Colon (tissue), 2 donors: ENCODE measurements at regions not wholly inside any gene's neighbourhood (a gene's known extent, or its start where the extent isn't known, plus 50 kb on each side); places are given as distances from the start of the nearest gene placed in this dataset.

ENCODE experiments used
- FAIRE-seq: peaks from 2 replicates; lab custom pipeline; 2012; peaks lifted over from hg19 to GRCh38; lab: Jason Lieb, UNC
- donor health status: control.
- donor health status: control.

DNA sequence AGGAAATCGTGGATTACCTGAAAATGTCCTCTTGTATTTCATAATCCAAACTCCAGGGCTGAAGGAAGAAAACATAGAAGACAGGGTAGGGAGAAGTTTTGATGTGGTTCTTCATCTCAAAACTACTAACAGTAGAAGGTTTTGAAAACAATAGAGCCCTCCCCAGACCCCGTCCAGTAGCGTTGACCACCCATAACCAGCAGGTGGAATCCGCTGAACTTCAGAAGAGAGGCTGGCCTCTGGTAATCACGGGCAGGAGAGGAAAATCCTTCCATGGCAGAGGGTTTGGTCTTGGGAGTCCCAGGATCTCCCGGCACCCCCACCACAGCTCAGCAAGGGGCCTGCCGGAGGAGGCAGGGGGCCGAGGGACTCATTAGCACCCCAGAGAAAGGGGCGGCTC, 333.4 kb upstream of the RNF32 start:
- no peak for FAIRE-seq

DNA sequence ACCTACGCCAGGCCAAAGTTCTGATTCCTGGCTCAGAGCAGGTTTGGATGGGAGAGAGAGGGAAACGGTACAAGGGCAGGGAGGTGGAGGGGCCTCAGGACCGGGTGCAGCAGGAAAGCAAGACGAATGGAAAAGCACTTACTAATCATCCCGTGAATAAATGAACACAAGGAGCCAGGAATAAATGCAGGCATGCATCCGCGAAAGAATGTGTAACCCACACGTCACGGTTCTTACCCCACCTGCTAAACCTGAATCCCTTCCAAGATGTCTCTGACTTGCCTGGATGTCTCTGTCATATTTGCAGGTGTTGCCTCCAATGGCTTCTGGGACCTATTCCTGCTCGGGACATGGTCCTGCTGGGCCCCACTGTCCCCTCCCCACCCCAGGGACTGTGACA, 335.2 kb upstream of the RNF32 start:
- FAIRE-seq, result no peak

DNA sequence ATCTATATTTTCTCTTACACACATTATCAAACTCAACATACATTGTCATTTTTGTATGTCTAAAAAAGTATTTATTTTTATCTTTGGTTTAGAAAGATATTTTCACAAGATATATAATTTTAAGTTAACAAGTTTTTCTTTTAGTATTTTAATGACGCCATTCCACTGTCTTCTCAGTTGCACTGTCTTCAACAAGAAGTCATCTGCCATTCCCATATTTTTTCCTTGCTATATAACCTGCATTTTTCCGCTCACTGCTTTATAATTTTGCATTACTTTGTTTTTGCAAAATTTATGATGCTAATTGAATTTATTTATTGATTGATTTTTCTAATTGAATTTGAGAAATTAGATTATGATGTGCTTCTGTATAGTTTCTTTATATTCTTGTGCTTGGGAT, 357.8 kb upstream of the RNF32 start:
- no peak for FAIRE-seq

DNA sequence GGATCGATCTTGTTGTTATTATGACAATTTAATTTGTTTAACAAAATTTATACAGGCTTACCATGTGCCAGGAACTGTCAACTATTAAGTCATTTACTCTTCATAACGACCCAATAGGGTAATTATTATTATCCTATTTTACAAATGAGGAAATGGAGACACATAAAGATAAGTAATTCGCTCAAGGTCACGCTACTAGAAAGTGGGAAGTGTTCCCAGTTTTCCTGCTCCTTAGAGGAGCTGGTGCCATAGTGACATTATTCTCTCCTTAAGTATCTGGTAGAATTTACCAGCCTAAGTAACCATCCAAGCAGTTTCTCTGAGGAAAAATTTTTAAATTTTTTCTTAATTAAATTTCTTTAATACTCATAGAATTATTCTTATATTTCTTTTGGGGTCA, 360.9 kb upstream of the RNF32 start:
- FAIRE-seq, result no peak

DNA sequence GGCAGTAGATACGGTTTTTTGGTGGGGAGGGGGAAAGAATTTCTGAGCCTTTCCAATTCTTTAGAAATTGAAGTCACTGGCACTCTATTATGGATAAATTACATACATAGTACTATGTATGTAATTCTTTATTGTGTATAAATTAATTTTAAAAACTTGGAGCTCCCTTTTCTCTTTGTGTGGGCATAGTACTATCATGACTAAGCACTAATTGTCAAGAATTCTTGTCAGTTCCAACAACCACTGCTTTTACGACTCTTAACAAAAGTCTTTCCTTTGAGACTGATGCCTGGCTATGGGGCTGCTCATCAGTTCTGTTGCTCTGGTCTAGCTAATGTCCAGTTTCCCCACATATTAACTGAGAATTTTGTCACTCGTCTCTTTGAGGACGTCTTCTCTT, 365.3 kb upstream of the RNF32 start:
- FAIRE-seq, result no peak

DNA sequence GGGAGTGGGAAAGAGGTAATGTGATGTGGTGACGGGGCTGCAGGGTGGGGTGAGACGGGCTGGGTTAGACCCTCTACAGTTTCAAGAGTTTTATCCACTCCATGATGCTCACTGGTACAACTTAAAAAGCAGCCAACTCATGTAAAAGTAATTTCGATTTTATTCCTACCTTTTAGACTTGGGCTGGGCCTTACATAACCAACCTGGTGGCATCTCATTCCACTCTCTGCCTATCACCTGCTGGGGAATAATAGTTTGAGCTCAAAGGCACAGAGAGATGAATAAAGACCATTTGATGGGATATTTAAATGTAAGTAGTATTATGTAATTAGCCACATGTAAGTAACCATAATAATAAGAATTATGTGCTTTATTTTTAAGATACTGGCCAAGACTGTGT, 366.0 kb upstream of the RNF32 start:
- no peak for FAIRE-seq

DNA sequence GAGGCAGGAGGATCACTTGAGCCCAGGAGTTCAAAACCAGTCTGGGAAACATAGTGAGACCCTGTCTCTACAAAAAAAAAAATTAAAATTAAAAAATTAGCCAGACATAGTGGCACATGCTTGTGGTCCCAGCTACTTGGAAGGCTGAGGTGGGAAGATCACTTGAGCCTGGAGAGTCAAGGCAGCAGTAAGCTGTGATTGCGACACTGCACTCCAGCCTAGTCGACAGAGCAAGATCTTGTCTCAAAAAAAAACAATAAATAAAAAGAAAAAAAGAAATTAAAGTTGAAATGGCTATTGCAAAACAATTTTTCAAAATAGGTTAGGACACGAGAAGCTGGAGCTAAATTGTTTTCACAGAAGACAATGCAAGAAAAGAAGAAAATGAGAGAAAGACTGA, 379.0 kb upstream of the RNF32 start:
- no peak for FAIRE-seq

DNA sequence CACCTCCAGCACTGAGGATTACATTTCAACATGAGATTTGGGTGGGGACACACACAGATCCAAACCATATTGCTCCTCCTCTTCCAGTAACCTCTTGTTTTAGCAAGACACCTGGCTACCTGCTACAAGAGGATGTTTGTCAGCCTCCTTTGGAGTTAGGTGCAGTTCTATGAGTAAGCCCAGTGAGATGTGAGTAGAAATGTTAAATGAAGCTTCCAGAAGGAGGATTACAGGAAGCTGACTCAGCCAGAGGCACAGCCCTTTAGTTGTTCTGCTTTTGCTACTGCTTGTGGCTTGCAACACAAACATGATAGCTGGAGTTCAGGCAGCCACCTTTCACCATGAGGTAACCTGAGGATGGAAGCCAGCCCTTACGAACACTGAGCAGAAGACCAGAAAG, 382.7 kb upstream of the RNF32 start:
- FAIRE-seq, result no peak

DNA sequence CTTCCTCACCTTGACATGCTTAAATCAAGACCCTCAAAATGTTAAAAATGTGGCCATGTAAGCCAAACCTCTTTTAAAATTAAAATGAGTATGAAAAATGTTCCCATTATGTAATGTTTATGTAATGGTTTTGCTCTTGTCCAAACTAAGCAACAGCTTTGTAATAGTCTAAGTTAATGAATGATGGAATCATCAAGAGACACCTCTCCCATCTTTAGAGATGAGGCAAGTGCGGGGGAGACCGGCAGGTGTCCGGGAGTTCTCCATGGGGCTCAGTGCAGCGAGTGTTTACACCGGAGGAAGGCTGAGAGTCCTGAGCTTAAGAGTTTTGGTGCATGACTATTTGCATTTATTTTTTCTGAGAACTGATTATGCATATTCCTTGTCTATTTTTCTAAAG, 384.9 kb upstream of the RNF32 start:
- no peak for FAIRE-seq

DNA sequence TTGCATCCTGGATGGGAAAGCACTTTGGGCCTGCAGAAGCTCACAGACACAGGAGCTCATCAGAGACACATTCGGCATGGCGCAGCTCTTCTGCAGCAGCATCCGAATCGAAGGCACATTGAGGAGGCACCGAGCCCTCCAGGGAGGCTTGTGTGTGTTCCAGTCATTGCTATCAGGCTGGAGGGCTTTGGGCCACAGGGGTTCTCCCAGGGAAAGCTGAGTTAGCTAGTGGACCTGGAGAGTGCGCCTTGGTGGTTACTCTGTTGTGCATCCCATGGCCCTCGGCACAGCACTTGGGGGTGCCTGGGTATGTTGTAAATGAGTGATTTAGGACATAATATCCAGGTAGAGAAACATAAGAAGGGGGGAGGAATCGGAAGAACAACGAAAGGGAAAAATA, 388.7 kb upstream of the RNF32 start:
- FAIRE-seq, result no peak

DNA sequence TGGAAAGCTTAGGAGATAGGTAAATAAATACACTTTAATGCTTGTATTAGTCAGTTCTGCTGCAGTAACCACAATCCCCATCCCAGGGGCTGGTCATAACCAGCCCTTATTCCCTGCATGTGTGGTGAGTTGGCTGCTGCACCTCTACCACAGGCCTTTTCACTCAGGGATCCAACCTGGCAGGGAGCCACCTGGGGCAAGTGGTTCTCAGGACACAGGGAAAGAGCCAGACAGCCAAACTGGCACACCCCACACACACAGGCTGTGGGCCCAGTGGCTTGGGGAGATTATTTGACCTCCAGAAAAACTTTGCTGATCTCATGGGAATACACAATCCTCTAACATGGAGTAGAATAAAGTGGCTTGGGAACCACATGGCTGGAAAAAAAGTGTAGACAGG, 400.0 kb upstream of the RNF32 start:
- FAIRE-seq, result no peak

DNA sequence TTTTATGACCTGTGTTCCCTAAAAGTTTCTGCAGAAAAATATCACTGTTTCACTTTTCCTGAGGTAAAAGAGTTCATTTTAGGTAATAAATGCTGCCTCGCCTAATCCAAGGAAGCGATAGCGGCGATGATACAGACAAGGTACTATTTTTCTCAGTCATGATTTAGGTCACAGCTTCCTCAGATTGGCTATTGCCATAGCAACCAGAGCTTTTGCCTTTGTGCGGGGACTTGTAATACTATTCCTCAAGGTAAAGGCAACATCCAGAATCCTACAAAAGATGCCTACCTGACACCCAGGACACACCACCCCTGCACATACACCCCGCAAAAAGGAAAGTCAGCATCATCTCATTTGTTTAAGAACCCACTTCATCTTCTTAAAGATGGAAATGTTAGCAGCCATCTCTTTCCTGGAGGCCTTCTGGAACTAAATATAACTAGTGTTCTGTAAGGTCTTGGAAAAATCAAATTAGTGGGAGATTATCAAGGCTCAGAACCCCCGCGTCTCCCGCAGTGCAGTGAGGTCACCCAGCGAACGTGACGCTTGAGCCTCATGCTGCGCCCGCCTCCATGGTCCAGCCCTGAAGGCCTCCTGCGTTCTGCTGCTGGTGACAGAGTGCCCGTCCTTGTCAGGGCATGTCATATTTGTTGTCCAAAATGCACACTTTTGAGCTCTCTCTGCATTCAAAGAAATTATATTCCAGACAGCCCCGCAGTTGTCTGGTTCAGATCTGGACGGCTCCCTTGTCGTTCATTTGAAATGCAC, 402.0 kb upstream of the RNF32 start:
- no peak for FAIRE-seq

DNA sequence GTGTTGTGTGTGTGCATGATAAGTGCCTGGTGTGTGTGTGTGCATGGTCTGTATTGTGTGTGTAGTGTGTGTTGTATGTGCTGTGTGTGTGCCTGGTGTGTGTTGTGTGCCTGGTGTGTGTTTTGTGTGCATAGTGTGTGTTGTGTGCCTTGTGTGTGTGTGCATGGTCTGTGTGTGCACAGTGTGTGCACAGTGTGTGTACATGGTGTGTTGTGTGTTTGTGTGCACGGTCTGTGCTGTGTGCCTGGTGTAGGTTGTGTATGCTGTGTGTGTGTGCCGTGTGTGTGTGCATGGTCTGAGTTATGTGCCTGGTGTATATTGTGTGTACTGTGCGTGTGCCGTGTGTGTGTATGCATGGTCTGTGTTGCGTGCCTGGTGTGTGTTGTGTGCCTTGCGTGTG, 403.0 kb upstream of the RNF32 start:
- FAIRE-seq, result no peak

DNA sequence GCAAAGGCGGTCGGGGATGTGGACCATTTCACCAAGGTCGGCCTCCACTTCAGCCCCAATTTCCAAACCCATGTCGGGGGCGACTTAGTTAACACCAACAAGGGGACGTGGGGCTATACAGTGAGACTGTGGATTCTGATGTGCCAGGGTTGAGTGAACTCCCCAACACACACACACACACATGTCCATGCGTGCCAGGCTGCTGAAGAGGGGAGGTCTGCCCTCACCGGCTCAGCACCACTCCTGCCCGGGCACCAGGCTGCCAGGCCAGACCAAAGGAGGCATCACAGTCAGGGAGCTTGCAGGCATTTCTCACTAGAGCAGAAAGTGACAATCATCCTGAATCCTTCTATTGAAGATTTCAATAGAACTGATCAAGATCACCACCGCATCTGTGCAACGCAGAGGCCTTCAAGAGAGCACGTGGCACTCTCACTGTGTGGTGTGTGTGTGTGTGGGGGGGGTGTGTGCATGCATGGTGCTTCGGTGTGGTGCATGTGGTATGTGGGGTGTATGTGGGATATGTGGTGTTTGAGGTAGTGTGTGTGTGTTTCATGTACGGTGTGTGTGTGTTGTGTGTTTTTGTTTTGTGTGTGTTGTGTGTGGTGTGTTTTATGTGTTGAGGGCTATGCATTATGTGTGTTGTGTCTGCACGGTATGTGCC, 403.5 kb upstream of the RNF32 start:
- FAIRE-seq, result no peak

DNA sequence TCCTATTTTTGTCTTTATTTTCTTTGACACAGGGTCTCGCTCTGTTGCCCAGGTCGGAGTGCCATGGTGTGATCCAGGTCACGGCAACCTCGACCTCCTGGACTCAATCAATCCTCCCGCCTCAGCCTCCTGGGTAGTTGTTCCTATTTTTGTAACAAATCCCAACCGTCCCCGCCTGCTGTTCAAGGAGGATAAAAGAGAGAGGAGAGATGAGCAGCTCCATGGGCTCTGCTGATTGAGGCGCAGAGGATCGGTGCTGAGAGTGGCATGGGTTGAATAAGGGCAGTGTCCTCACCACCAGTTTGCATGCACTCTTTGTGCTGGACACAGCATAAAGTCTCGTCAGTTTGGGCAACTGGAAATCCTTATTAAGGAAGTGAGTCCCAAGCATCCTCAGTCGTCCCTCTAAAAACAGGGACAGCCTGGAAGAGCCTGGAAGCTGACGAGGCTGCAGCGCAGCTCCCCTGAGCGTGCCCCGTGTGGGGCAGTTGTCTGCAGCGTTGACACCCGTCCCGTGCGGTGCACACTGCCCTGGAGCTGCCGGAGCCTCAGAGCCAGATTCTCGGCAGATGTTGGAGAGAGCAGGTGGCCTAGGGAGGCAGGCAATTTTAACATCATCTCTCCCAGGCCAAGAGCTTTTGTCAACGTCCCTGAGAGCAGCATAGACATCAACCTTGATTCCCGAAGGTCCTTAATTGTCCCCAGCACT, 404.2 kb upstream of the RNF32 start:
- no peak for FAIRE-seq

DNA sequence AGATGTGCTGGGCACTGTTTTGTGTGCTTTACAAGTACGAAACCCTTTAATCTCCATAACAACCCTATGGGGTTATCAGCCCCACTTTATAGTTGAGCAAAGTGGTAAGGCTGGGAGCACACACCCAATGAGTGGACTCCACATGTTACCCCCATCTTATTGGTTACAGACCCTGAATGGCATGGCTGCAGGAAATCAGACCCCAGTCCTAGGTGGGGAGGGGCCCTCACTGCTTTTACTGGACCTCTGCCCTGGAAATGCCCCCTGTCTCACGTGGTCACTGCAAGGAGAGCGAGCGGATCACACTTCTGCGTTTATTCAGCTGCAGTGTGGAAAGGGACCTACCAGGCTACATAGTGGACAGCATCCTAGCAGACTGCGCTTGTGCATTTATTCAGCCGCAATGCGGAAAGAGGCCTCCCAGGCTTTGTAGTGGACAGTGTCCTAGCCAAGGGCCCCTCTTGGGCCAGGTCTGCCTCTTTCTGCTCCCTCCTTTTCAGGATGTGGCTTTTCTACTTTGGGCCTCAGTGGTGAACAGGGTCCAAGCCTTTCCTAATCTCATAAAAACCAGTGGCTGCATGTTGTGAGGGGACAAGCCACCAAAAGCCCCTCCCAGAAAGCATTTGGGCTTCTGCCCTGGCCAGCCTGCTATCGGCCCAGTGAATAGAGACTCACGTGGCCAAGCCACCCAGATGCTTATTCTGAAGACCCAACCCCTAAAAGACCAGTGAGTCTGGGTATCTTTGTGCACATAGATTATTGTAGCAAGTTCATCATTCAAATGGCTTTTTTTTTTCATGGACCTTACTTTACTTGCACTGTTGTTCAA, 405.7 kb upstream of the RNF32 start:
- FAIRE-seq, result no peak

DNA sequence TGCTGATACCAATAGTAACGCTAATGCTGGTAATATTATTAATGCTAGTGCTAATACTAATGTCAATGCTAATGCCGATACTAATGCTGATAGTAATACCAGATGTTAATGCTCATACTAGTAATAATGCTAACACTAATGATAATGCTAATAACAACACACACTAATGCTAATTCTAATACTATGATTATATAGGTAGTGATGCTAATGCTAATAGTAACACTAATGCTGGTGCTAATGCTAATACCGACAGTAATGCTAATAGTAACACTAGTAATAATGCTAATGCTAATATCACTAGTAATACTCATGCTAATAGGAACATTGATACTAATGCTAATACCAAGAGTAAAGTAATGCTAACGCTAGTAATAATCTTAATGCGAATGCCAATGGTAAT, 406.4 kb upstream of the RNF32 start:
- no peak for FAIRE-seq

DNA sequence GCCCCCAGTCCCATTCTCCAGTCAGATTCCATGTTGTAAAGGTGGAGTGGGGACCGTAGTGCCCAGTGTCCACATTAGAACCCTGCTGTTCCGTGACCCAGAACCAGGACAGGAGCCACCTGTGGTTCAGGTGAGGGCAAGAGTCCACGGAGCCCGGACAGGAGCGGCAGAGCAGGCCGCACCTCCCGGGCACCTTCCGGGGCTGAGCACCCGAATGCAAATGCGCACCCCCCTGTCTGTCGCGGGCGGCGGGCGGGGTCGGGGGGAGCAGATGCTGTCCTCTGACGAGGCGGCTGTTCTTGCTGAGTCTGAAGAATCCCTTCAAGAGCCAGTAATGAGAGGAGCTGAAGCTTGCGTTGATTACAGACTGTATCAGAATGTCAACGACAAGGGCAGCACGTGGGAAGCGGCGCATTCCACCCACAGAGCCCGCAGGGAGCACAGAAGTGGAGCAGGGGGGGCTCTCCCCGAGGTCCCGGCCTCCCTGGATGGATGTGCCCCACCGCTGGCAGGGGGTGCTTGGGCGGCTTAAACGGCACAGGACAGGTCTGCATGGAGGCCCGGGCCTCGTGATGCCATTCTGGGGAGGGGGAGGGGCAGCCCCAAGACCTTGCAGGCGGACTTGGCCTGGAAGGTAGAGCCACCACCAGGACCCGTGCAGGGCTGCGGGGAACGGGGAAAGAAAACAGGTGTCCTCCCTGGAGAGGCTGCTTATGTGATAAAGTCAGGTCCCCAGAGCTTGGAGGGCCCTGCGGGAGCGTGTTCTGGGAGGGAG, 407.5 kb upstream of the RNF32 start:
- FAIRE-seq, result no peak

DNA sequence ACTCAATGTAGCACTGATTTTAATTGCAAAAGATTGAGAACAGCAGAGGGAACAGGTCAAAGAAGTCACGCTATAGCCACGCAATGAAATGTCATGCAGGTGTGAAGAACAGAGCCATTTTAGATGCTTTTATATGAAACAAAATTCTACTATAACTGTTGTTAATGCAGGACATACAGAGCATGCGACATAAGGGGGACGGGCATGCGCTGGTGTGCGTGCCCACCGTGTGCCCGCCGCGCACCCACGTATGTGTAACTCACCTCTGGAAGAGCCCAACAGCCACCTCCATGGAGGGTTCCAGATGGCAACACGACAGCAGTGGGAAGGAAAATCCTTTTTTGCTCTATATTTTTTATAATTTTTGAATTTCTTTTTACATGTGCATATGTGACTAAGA, 410.0 kb upstream of the RNF32 start:
- FAIRE-seq, result no peak

DNA sequence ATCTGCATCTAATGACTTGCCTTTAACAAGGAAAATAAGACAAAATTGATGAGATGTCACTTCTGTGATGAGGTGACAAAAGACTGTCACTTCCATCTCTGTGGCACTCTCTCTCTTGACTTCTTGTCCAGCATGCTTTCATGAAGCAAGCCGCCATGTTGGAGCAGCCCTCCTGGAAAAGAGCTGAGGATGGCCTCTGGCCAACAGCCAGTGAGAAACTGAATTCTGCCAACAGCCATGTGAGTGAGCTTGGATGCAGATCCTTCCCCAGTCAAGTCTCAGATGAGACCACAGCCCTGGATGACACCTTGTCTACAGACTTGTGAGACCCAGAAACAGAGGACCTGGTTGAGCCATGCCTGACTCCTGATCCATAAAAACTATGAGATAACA, 412.6 kb upstream of the SHH start:
- no peak for FAIRE-seq

DNA sequence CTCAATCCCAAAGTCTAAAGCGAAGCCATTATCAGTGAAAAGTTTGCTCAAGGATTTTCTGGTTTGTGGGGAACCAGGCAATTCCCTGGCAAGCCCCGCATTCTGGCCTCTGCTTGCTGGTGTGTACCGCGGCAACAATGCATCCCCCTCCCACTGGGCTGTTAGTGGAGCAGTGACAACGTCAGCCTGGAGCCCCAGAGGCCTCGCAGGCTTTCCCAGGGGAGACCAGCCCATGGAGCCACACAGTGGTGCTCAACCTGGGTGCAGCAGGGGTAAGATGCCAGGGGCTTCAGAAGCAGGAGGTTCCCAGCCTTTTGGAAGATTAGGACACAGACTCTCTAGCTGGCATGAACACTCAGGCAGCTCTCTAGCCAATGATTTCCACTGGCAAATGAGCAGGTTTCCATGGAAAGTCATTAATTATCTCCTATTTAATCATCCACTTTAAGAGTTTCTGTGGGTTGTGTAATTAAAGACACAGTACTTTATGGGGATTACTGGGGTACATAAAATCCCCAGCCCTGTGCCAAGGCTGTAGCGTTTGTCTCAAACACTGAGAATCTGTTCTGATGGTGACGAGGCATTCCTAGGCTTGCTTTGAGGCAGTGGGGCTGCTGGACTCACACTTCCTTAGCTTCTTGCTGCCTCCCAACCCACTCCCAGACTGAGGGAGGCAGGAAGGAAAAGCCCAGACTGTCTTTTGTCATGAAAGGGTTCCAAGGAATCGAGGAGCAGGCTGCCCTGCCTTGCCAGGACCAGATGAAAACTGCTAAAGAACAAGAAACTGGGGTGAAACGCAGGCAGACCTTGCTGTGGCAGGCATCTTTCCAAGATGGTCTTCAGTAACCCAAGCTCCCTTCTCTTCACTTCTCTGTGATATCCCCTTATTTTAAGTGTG, 411.9 kb upstream of the SHH start:
- FAIRE-seq, result no peak
